Neural progenitor cell (in vitro differentiated cells): ENCODE measurements at regions not wholly inside any gene's neighbourhood (a gene's known extent, or its start where the extent isn't known, plus 50 kb on each side); places are given as distances from the start of the nearest gene placed in this dataset.

Source experiments
- DNase-seq: peaks from one replicate; pipeline ENCODE4 v3.0.0-alpha.2; 2016; ENCODE audit warnings: low spot score
- H2AFZ ChIP-seq: fragments of 200-600 bp; sonication (generic); replicated peaks from 2 replicates; pipeline ENCODE4 v1.6.1; 2016; ENCODE audit warnings: antibody characterized with exemption
- H3F3A ChIP-seq: fragments of 200-600 bp; sonication (generic); 2 replicates; pipeline ENCODE4 v1.6.1; 2016; ENCODE audit warnings: antibody characterized with exemption, low read depth
- H3K27ac ChIP-seq: fragments of 200-600 bp; sonication (generic); 2 replicates; pipeline ENCODE4 v1.5.1; 2016; ENCODE audit warnings: mild to moderate bottlenecking
- H3K27me3 ChIP-seq: fragments of 200-600 bp; sonication (generic); 2 replicates; pipeline ENCODE4 v1.6.1; 2016; ENCODE audit warnings: mild to moderate bottlenecking, moderate library complexity
- H3K36me3 ChIP-seq: fragments of 200-600 bp; sonication (generic); 2 replicates; pipeline ENCODE4 v1.5.1; 2016
- H3K4me1 ChIP-seq: fragments of 200-600 bp; sonication (generic); 2 replicates; pipeline ENCODE4 v1.6.1; 2016; ENCODE audit warnings: mixed run types
- H3K4me2 ChIP-seq: fragments of 200-600 bp; sonication (generic); 2 replicates; pipeline ENCODE4 v1.6.1; 2016
- H3K4me3 ChIP-seq: fragments of 200-600 bp; sonication (generic); 2 replicates; pipeline ENCODE4 v1.5.1; 2016
- H3K79me2 ChIP-seq: fragments of 200-600 bp; sonication (generic); 2 replicates; pipeline ENCODE4 v1.6.1; 2016; ENCODE audit warnings: low read depth
- H3K9ac ChIP-seq: fragments of 200-600 bp; sonication (generic); 2 replicates; pipeline ENCODE4 v1.6.1; 2016
- H3K9me3 ChIP-seq: fragments of 200-600 bp; sonication (generic); 2 replicates; pipeline ENCODE4 v1.5.1; 2016; ENCODE audit warnings: low read depth
- H4K20me1 ChIP-seq: fragments of 200-600 bp; sonication (generic); 2 replicates; pipeline ENCODE4 v1.6.1; 2016; ENCODE audit warnings: low read depth
- H3K27ac Mint-ChIP-seq: 3 replicates; pipeline ENCODE4 v1.8.0; 2021; ENCODE audit warnings: mixed read lengths
- H3K27me3 Mint-ChIP-seq: 2 replicates; pipeline ENCODE4 v1.8.0; 2022; ENCODE audit warnings: low read depth, mild to moderate bottlenecking, inconsistent platforms, moderate library complexity, mixed read lengths; ENCODE audit not compliant: insufficient read depth
- H3K36me3 Mint-ChIP-seq: 3 replicates; pipeline ENCODE4 v1.8.0; 2021; ENCODE audit warnings: mixed read lengths
- H3K4me1 Mint-ChIP-seq: 3 replicates; pipeline ENCODE4 v1.8.0; 2021; ENCODE audit warnings: mixed read lengths
- H3K4me3 Mint-ChIP-seq: 3 replicates; pipeline ENCODE4 v1.8.0; 2021; ENCODE audit warnings: mild to moderate bottlenecking, moderate library complexity, mixed read lengths
- H3K9me3 Mint-ChIP-seq: 3 replicates; pipeline ENCODE4 v1.8.0; 2020; ENCODE audit warnings: mixed read lengths
- CTCF ChIP-seq: fragments of 200-600 bp; sonication (generic); IDR thresholded peaks from 2 replicates; pipeline ENCODE4 v1.5.1; 2017; ENCODE audit warnings: antibody characterized with exemption, mild to moderate bottlenecking
- EZH2 ChIP-seq: fragments of 200-600 bp; sonication (generic); IDR thresholded peaks from 2 replicates; pipeline ENCODE4 v1.6.1; 2017; ENCODE audit warnings: antibody characterized with exemption, mild to moderate bottlenecking, moderate library complexity
- EZH2phosphoT487 ChIP-seq: fragments of 200-600 bp; sonication (generic); IDR thresholded peaks from 2 replicates; pipeline ENCODE4 v1.6.1; 2017; ENCODE audit warnings: antibody characterized with exemption

DNA sequence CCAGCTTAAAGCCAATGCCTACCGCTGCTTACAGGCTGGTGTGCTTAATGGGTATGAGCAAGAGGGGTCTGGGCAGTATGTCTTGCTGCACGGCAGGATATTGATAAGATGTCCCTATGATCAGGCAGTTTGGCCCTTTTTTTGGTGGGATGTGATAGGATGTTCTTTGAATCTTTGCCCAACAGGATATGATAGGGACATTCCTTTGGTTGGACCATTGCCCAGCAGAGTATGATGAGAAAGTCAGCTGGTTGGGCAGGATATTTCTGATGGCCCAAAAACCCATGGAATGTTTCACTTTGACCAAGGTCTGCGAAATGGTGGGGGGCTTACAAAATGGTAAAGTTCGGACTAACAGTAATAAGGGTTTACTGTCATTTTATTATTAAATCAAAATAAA, 1060.6 kb downstream of the STIM2 start:
- no peak overlapping the region for H3K4me3 Mint-ChIP-seq
- no peaks in the 10 kb centered on the region for H3K27me3 Mint-ChIP-seq
- Histone ChIP-seq H3K9me3 (no peaks in the 10 kb centered on the region), H3K27ac (no peak overlapping the region), H3K36me3 (no peaks in the 10 kb centered on the region), H3F3A (peaks cover 22% of the 10 kb centered on the region), H4K20me1 (no peaks in the 10 kb centered on the region), H3K79me2 (no peaks in the 10 kb centered on the region), H3K4me3 (no peak overlapping the region), H3K27me3 (no peaks in the 10 kb centered on the region), H3K4me2 (no peak overlapping the region), H2AFZ (no peak overlapping the region), H3K9ac (no peak overlapping the region), H3K4me1 (peaks cover 24% of the 10 kb centered on the region)
- H3K9me3 Mint-ChIP-seq = peaks cover 2% of the 10 kb centered on the region
- H3K27ac Mint-ChIP-seq = no peak overlapping the region
- TF ChIP-seq EZH2 (no peak), EZH2phosphoT487 (no peak), CTCF (no peak)
- H3K4me1 Mint-ChIP-seq = peaks cover 18% of the 10 kb centered on the region
- no peaks in the 10 kb centered on the region for H3K36me3 Mint-ChIP-seq
- DNase-seq = no peak

DNA sequence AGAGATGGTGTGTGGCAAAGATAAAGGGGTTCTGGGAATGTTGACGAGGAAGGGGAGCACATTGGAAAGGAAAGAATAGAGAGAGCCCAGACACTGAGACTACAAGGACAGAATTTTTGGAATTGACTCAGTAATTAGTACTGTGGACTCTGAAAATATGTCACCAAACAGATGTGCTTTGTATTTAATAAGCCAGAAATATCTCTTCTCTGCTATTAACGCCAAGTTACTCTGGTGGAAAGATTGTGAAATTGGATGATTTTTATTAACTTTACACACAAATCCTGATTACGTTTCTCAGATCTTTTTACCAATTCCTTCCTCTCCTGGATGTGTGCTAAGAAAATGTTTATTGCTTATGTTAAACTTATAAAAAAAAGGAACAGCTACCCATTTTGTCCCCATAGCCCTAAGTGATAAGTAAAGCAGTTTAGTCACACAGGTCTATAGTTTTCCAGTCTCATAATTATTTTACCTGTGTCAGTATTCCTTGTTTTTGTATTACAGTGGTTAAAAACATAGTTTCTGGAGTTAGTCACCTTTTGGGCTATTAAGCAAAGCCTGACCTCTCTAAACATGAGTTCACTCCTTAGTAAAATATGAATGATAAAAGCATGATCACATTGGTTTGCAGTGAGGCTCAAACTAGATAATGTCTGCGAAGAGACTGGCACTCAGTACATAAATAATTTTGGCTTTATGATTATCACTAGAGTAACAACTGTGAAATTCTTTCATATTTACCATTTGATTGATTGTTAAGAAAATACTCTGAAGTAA, 1068.3 kb downstream of the STIM2 start:
- Histone ChIP-seq H3F3A (no peaks in the 10 kb centered on the region), H3K9ac (no peak overlapping the region), H3K27ac (no peak overlapping the region), H3K4me2 (no peak overlapping the region), H3K27me3 (no peaks in the 10 kb centered on the region), H3K4me3 (no peak overlapping the region), H3K36me3 (no peaks in the 10 kb centered on the region), H3K9me3 (no peaks in the 10 kb centered on the region), H3K4me1 (no peaks in the 10 kb centered on the region), H2AFZ (no peak overlapping the region), H4K20me1 (no peaks in the 10 kb centered on the region), H3K79me2 (no peaks in the 10 kb centered on the region)
- Mint-ChIP-seq H3K36me3 (no peaks in the 10 kb centered on the region), H3K27me3 (no peaks in the 10 kb centered on the region), H3K27ac (no peak overlapping the region), H3K9me3 (no peaks in the 10 kb centered on the region), H3K4me3 (no peak overlapping the region), H3K4me1 (no peaks in the 10 kb centered on the region)
- DNase-seq = no peak
- TF ChIP-seq EZH2 = no peak
- TF ChIP-seq CTCF = no peak
- TF ChIP-seq EZH2phosphoT487 = no peak

DNA sequence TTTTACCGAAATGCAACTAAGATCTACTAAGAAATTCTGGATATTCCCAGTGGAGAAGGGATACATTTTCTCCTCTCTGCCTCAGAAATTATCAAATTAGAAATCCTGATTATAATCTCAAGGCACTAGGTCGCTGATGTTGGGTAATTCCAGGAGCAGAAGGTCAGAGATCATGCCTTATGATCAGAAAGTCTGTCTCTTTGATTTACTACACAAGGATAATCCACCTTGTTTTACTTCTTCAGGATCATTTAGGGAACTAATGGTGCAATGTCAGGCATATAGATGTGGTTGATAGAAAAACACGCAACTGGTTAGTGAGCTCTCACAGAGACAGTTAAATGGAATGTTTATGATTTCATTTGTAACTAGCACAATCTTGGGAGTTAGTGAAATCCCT, 1069.7 kb downstream of the STIM2 start:
- DNase-seq = no peak
- no peak overlapping the region for H3K27ac Mint-ChIP-seq
- no peaks in the 10 kb centered on the region for H3K36me3 Mint-ChIP-seq
- no peaks in the 10 kb centered on the region for H3K27me3 Mint-ChIP-seq
- no peaks in the 10 kb centered on the region for H3K79me2 ChIP-seq
- no peaks in the 10 kb centered on the region for H3K9me3 Mint-ChIP-seq
- H3K4me2 ChIP-seq = no peak overlapping the region
- H3K4me3 ChIP-seq = no peak overlapping the region
- H3K9ac ChIP-seq = no peak overlapping the region
- no peaks in the 10 kb centered on the region for H4K20me1 ChIP-seq
- H3K27me3 ChIP-seq = no peaks in the 10 kb centered on the region
- H3K4me3 Mint-ChIP-seq = no peak overlapping the region
- no peak overlapping the region for H2AFZ ChIP-seq
- H3K4me1 ChIP-seq = no peaks in the 10 kb centered on the region
- no peaks in the 10 kb centered on the region for H3K9me3 ChIP-seq
- H3K36me3 ChIP-seq = no peaks in the 10 kb centered on the region
- TF ChIP-seq CTCF = no peak
- H3K4me1 Mint-ChIP-seq = no peaks in the 10 kb centered on the region
- no peak overlapping the region for H3K27ac ChIP-seq
- no peaks in the 10 kb centered on the region for H3F3A ChIP-seq
